ENCODE measurements at regions not wholly inside any gene's neighbourhood (a gene's known extent, or its start where the extent isn't known, plus 50 kb on each side); places are given as distances from the start of the nearest gene placed in this dataset.
"Not testable (repeated sequence)": the region's sequence is repeated elsewhere in the genome, so short reads cannot be mapped to it uniquely, and the experiment has no call there.

- Mint-ChIP-seq H3K4me1 (ENCODE audit: low read depth) (no peaks in the 10 kb centered on the region), H3K36me3 (ENCODE audit: low read depth) (no peaks in the 10 kb centered on the region), H3K4me3 (no peak overlapping the region), H3K27me3 (peaks cover 4% of the 10 kb centered on the region), H3K27ac (no peak overlapping the region), H3K9me3 (peaks cover 5% of the 10 kb centered on the region)
These were observed 56.1 kb upstream of the TMEM132D start for GRCh38 chr12:129959889-129960288.

- Mint-ChIP-seq H3K9me3 (peaks cover 5% of the 10 kb centered on the region), H3K27me3 (peaks cover 9% of the 10 kb centered on the region), H3K4me1 (ENCODE audit: low read depth) (no peaks in the 10 kb centered on the region), H3K4me3 (no peak overlapping the region), H3K27ac (no peak overlapping the region), H3K36me3 (ENCODE audit: low read depth) (no peaks in the 10 kb centered on the region)
These were observed 57.3 kb upstream of the TMEM132D start for GRCh38 chr12:129961091-129961490.

- Mint-ChIP-seq H3K36me3 (ENCODE audit: low read depth) (no peaks in the 10 kb centered on the region), H3K27me3 (peaks cover 9% of the 10 kb centered on the region), H3K9me3 (peaks cover 5% of the 10 kb centered on the region), H3K27ac (no peak overlapping the region), H3K4me3 (no peak overlapping the region), H3K4me1 (ENCODE audit: low read depth) (no peaks in the 10 kb centered on the region)
These were observed 58.0 kb upstream of the TMEM132D start for GRCh38 chr12:129961856-129962255.

GRCh38 chr12:129964300-129964699 is 60.5 kb upstream of the TMEM132D start:
- Mint-ChIP-seq H3K27ac (no peak overlapping the region), H3K9me3 (peaks cover 5% of the 10 kb centered on the region), H3K36me3 (ENCODE audit: low read depth) (no peaks in the 10 kb centered on the region), H3K27me3 (peaks cover 9% of the 10 kb centered on the region), H3K4me3 (no peak overlapping the region), H3K4me1 (ENCODE audit: low read depth) (no peaks in the 10 kb centered on the region)

GRCh38 chr12:129964826-129965457 is 61.1 kb upstream of the TMEM132D start:
- Mint-ChIP-seq H3K9me3 (peaks cover 5% of the 10 kb centered on the region), H3K27me3 (peaks cover 9% of the 10 kb centered on the region), H3K36me3 (ENCODE audit: low read depth) (no peaks in the 10 kb centered on the region), H3K27ac (no peak overlapping the region), H3K4me1 (ENCODE audit: low read depth) (no peaks in the 10 kb centered on the region), H3K4me3 (no peak overlapping the region)

GRCh38 chr12:129966146-129966995 is 62.5 kb upstream of the TMEM132D start:
- H3K27ac Mint-ChIP-seq = no peak overlapping the region
- H3K4me1 Mint-ChIP-seq (ENCODE audit: low read depth) = no peaks in the 10 kb centered on the region
- no peak overlapping the region for H3K4me3 Mint-ChIP-seq
- H3K36me3 Mint-ChIP-seq (ENCODE audit: low read depth) = no peaks in the 10 kb centered on the region
- peaks cover 5% of the 10 kb centered on the region for H3K9me3 Mint-ChIP-seq
- peaks cover 9% of the 10 kb centered on the region for H3K27me3 Mint-ChIP-seq

GRCh38 chr12:129971721-129972120 is 67.9 kb upstream of the TMEM132D start:
- no peaks in the 10 kb centered on the region for H3K4me1 Mint-ChIP-seq (ENCODE audit: low read depth)
- no peaks in the 10 kb centered on the region for H3K36me3 Mint-ChIP-seq (ENCODE audit: low read depth)
- H3K9me3 Mint-ChIP-seq = no peaks in the 10 kb centered on the region
- no peak overlapping the region for H3K27ac Mint-ChIP-seq
- no peak overlapping the region for H3K4me3 Mint-ChIP-seq
- no peaks in the 10 kb centered on the region for H3K27me3 Mint-ChIP-seq

GRCh38 chr12:129973236-129973961 is 69.6 kb upstream of the TMEM132D start:
- Mint-ChIP-seq H3K4me3 (no peak overlapping the region), H3K36me3 (ENCODE audit: low read depth) (no peaks in the 10 kb centered on the region), H3K27ac (no peak overlapping the region), H3K27me3 (no peaks in the 10 kb centered on the region), H3K9me3 (no peaks in the 10 kb centered on the region), H3K4me1 (ENCODE audit: low read depth) (no peaks in the 10 kb centered on the region)

- Mint-ChIP-seq H3K9me3 (peaks cover 4% of the 10 kb centered on the region), H3K27me3 (no peaks in the 10 kb centered on the region), H3K27ac (no peak overlapping the region), H3K4me3 (no peak overlapping the region), H3K4me1 (ENCODE audit: low read depth) (no peaks in the 10 kb centered on the region), H3K36me3 (ENCODE audit: low read depth) (no peaks in the 10 kb centered on the region)
These were observed 80.3 kb upstream of the TMEM132D start for GRCh38 chr12:129984106-129984505.

- Mint-ChIP-seq H3K9me3 (peaks cover 4% of the 10 kb centered on the region), H3K27ac (no peak overlapping the region), H3K27me3 (no peaks in the 10 kb centered on the region), H3K4me3 (no peak overlapping the region), H3K36me3 (ENCODE audit: low read depth) (no peaks in the 10 kb centered on the region), H3K4me1 (ENCODE audit: low read depth) (no peaks in the 10 kb centered on the region)
These were observed 84.0 kb upstream of the TMEM132D start for GRCh38 chr12:129987841-129988240.

GRCh38 chr12:129994634-129995033 is 90.8 kb upstream of the TMEM132D start:
- Mint-ChIP-seq H3K9me3 (peaks cover 6% of the 10 kb centered on the region), H3K27me3 (peaks cover 4% of the 10 kb centered on the region), H3K4me1 (ENCODE audit: low read depth) (no peaks in the 10 kb centered on the region), H3K27ac (no peak overlapping the region), H3K4me3 (no peak overlapping the region), H3K36me3 (ENCODE audit: low read depth) (no peaks in the 10 kb centered on the region)

- Mint-ChIP-seq H3K36me3 (ENCODE audit: low read depth) (no peaks in the 10 kb centered on the region), H3K4me3 (no peak overlapping the region), H3K27ac (no peak overlapping the region), H3K4me1 (ENCODE audit: low read depth) (no peaks in the 10 kb centered on the region), H3K9me3 (peaks cover 6% of the 10 kb centered on the region), H3K27me3 (peaks cover 4% of the 10 kb centered on the region)
These were observed 93.4 kb upstream of the TMEM132D start for GRCh38 chr12:129997239-129997638.

- not testable (repeated sequence) for H3K4me1 Mint-ChIP-seq (ENCODE audit: low read depth); H3K27ac Mint-ChIP-seq; H3K9me3 Mint-ChIP-seq; H3K4me3 Mint-ChIP-seq; H3K36me3 Mint-ChIP-seq (ENCODE audit: low read depth); H3K27me3 Mint-ChIP-seq
These were observed 100.6 kb upstream of the TMEM132D start for GRCh38 chr12:130004310-130004877.

- Mint-ChIP-seq H3K27me3 (peaks cover 4% of the 10 kb centered on the region), H3K9me3 (no peaks in the 10 kb centered on the region), H3K4me3 (no peak overlapping the region), H3K36me3 (ENCODE audit: low read depth) (no peaks in the 10 kb centered on the region), H3K27ac (no peak overlapping the region), H3K4me1 (ENCODE audit: low read depth) (no peaks in the 10 kb centered on the region)
These were observed 103.9 kb upstream of the TMEM132D start for GRCh38 chr12:130007771-130008170.

GRCh38 chr12:130008241-130008640 is 104.4 kb upstream of the TMEM132D start:
- H3K36me3 Mint-ChIP-seq (ENCODE audit: low read depth) = no peaks in the 10 kb centered on the region

More at GRCh38 chr12:130008241-130008640, 104.4 kb upstream of the TMEM132D start:
- peaks cover 4% of the 10 kb centered on the region for H3K27me3 Mint-ChIP-seq
- H3K9me3 Mint-ChIP-seq = no peaks in the 10 kb centered on the region
- no peaks in the 10 kb centered on the region for H3K4me1 Mint-ChIP-seq (ENCODE audit: low read depth)
- H3K27ac Mint-ChIP-seq = no peak overlapping the region
- H3K4me3 Mint-ChIP-seq = no peak overlapping the region
